ENCODE measurements at regions not wholly inside any gene's neighbourhood (a gene's known extent, or its start where the extent isn't known, plus 50 kb on each side); places are given as distances from the start of the nearest gene placed in this dataset.

DNA sequence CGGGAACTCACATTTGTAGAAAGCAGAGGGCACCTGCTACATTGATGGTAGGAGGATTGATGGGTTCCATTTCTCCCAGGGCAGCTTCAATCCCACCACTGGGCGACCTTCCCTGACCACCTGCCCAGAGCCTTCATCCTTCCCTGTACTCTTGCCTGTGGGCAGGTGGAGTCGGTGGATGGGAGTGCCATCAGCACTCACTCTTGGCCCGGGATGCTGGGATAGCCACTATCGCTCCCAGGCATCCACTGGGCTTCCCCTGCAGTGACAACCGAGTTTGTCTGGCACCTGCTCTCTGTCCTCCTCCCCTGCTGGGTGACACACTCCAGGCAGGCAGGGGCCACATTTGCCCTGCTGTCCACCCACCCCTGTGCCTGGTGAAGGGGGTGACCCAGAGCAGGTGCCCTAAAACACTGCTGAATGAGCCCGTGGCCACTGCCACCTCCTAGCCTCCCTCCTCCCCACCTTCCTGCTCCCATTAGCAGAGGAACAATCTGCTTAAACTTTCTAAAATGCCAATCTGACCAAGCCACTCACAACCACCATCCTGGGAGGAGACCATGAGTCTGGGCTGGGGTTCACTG is 604.7 kb downstream of the TBC1D22A start:
- TF ChIP-seq, protein P1, sequence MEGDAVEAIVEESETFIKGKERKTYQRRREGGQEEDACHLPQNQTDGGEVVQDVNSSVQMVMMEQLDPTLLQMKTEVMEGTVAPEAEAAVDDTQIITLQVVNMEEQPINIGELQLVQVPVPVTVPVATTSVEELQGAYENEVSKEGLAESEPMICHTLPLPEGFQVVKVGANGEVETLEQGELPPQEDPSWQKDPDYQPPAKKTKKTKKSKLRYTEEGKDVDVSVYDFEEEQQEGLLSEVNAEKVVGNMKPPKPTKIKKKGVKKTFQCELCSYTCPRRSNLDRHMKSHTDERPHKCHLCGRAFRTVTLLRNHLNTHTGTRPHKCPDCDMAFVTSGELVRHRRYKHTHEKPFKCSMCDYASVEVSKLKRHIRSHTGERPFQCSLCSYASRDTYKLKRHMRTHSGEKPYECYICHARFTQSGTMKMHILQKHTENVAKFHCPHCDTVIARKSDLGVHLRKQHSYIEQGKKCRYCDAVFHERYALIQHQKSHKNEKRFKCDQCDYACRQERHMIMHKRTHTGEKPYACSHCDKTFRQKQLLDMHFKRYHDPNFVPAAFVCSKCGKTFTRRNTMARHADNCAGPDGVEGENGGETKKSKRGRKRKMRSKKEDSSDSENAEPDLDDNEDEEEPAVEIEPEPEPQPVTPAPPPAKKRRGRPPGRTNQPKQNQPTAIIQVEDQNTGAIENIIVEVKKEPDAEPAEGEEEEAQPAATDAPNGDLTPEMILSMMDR (IDR thresholded peaks at IDR 0.05; ENCODE audit: insufficient read depth, low read depth, low read length, missing control alignments) = no peak
- no peak overlapping the region for H3K4me3 ChIP-seq (ENCODE audit: low read length)

DNA sequence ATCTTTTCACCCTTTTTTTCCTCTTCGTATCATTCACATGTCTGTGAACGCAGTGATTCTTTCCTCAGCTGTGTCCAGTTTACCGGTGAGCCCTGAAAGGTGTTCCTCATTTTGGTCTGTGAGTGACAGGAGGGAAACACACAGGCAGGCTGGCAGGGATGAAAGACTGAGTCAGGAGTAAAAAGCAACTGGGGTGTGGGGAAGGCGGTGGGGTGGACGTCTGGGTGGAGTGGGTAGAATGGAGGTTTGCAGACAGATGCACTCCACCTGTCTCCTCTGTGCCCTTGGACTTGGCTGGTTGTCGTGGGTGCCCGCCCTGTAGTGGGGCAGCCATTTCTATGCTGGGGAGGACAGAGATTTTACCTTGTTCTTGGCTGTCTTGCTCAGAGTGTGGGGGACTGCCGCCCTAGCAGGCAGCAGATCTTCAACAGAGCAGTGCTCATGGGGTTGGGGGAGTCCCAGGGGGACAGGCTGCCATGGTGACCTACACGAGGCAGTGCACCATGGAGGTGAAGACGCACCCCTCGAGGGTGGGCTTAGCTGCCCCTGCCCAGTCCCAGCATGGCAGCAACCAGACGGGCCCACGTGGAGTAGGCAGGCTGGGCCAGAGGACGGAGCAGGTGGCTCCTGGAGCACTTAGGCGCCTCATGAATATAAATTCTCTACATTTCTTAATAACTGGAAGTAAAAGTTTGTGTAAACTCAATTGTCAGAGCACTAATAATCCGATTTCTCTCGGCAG is 603.7 kb downstream of the TBC1D22A start:
- no peak overlapping the region for H3K4me3 ChIP-seq (ENCODE audit: low read length)
- TF ChIP-seq, protein P1 (IDR thresholded peaks at IDR 0.05; ENCODE audit: insufficient read depth, low read depth, low read length, missing control alignments) = no peak
- DNase-seq (ENCODE audit: low read depth) = no peak

More for the DNA sequence above, 604.7 kb downstream of the TBC1D22A start:
- no peak for DNase-seq (ENCODE audit: low read depth)

DNA sequence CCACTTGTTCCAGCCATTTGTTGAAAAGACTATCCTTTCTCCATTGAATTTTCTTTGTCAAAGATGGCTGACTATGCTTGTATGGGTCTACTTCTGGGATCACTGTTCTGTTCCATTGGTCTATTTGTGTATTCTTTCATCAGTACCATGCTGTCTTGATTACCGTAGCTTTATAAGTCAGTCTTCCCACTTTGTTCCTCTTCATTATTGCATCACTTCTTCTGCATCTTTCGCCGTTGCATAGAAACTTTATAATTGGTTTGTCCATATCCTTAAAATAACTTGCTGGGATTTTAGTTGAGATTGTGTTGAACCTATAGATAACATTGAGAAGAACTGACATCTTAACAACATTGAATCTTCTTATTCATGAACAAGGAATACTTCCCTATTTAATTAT is 598.8 kb downstream of the TBC1D22A start:
- TF ChIP-seq, protein P1 (IDR thresholded peaks at IDR 0.05; ENCODE audit: insufficient read depth, low read depth, low read length, missing control alignments) = no peak

DNA sequence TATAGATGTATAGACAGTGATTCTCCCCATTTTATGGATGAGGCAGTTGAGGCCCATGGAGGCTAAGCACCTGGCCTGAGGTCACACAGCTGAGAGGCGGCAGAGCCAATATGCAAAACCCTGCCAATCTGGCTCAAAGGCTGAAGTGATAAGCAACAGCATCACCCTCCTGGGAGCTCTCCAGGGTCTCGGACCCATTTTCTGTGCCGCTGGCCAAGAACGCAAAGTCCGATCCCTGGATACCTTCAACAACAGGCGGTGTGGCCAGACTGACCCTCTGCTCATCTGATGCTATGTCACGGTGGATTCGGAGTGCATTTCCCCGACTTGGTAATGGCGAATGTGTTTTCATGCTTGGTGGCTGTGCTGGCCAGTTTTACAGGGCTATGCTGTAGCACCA is 595.0 kb downstream of the TBC1D22A start:
- DNase-seq (ENCODE audit: low read depth) = no peak
- TF ChIP-seq, protein P1 (IDR thresholded peaks at IDR 0.05; ENCODE audit: insufficient read depth, low read depth, low read length, missing control alignments) = no peak

More for the DNA sequence above, 598.8 kb downstream of the TBC1D22A start:
- no peak overlapping the region for H3K4me3 ChIP-seq (ENCODE audit: low read length)
- no peak for DNase-seq (ENCODE audit: low read depth)

DNA sequence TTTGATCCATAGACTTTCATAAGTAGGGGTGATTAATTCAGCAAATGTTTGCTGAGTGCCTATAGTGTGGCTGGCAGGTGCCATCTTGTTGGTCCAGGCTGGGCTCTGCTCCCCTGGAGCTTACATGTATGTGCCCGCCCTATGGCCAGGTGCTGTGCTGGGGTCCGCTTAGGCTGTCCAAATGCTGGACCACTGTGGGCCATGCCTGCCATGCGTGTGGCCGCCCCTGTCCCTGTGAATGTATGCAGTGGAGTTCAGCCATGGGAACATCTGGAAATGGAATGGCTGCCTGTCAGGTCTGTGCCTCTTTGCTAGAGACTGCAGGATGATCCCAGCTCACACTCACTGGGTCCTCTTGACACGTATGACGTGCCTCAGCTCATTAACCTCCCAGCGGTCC is 594.6 kb downstream of the TBC1D22A start:
- DNase-seq (ENCODE audit: low read depth) = no peak
- no peak overlapping the region for H3K4me3 ChIP-seq (ENCODE audit: low read length)
- TF ChIP-seq, protein P1 (IDR thresholded peaks at IDR 0.05; ENCODE audit: insufficient read depth, low read depth, low read length, missing control alignments) = no peak

More for the DNA sequence above, 595.0 kb downstream of the TBC1D22A start:
- no peak overlapping the region for H3K4me3 ChIP-seq (ENCODE audit: low read length)

DNA sequence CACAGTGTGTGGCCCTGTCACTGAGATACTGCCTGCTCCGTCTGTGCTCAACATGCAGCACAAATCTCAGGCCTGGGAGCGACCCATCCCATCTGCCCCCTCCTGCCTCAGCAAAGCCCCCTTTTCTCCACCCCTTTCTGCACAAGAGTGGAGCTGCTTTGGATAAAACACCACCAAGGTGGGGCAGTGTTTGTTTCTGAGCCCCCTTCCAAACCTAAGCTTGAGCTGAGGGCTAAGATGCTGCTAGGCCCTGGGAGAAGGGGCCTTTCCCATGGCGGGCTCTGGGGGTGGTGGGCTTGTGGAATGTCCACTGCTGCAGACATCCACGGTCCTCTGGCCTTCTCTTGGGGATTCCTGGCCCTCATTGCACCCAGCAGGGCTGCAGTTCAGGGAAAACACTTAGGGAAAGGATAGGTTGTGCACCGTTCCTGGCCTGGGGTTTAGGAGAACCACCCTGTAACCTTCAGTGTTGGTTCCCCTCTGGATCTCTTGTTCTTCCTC is 594.1 kb downstream of the TBC1D22A start:
- TF ChIP-seq, protein P1 (IDR thresholded peaks at IDR 0.05; ENCODE audit: insufficient read depth, low read depth, low read length, missing control alignments) = no peak
- no peak for DNase-seq (ENCODE audit: low read depth)
- no peak overlapping the region for H3K4me3 ChIP-seq (ENCODE audit: low read length)

All from epithelial cell of esophagus (primary cell).